Stomach (tissue), 8 donors: ENCODE measurements at regions not wholly inside any gene's neighbourhood (a gene's known extent, or its start where the extent isn't known, plus 50 kb on each side); places are given as distances from the start of the nearest gene placed in this dataset.

Source experiments
- DNase-seq, 2 donors: peaks; one replicate each; pipeline versions ENCODE4 v3.0.0 to v3.0.0-alpha.2; 2013 to 2019
- H3K27ac ChIP-seq, 5 donors: fragments of 200-600 bp in 4 of 5; sonication (generic) in 4 of 5; one replicate each; pipeline ENCODE4 v1.5.1; 2013 to 2019; ENCODE audit warnings: mild to moderate bottlenecking in 1 of 5, moderate library complexity in 1 of 5
- H3K27me3 ChIP-seq, 3 donors: fragments of 200-600 bp; sonication (generic); one replicate each; pipeline ENCODE4 v1.5.1; 2017 to 2019; ENCODE audit warnings: mixed run types in 1 of 3
- H3K36me3 ChIP-seq, 4 donors: fragments of 200-600 bp; sonication (generic); 1 replicate in 3 of 4; 2 replicates in 1 of 4; pipeline ENCODE4 v1.5.1; 2016 to 2019
- H3K4me1 ChIP-seq, 4 donors: fragments of 200-600 bp; sonication (generic); one replicate each; pipeline ENCODE4 v1.5.1; 2016 to 2019
- H3K4me3 ChIP-seq, 4 donors: fragments of 200-600 bp; sonication (generic) in 3 of 4; one replicate each; pipeline ENCODE4 v1.5.1; 2016 to 2019; ENCODE audit warnings: mild to moderate bottlenecking in 1 of 4
- H3K9me3 ChIP-seq, 4 donors: fragments of 200-600 bp; sonication (generic); one replicate each; pipeline ENCODE4 v1.5.1; 2016 to 2019
- CTCF ChIP-seq, 7 experiments: fragments of 450-650 bp in 4 of 7; fragments of 200-600 bp in 3 of 7; sonication (generic) in 3 of 7; IDR thresholded peaks; one replicate each; pipeline ENCODE4 v1.5.1; 2016 to 2019; ENCODE audit warnings: antibody characterized with exemption in 7 of 7, control low read depth in 2 of 7, mild to moderate bottlenecking in 1 of 7
- EP300 ChIP-seq: sonication (generic); formaldehyde crosslinking; IDR thresholded peaks from one replicate; pipeline ENCODE4 v1.6.1; 2017; ENCODE audit warnings: antibody characterized with exemption
- POLR2A ChIP-seq, 4 donors: fragments of 450-650 bp; IDR thresholded peaks; one replicate each; pipeline ENCODE4 v1.6.1; 2016; ENCODE audit warnings: antibody characterized with exemption in 4 of 4, control low read depth in 2 of 4, mild to moderate bottlenecking in 1 of 4, moderate library complexity in 1 of 4
- POLR2AphosphoS5 ChIP-seq, 3 donors: sonication (generic); formaldehyde crosslinking; IDR thresholded peaks; one replicate each; pipeline ENCODE4 v1.6.1; 2016; ENCODE audit warnings: antibody characterized with exemption in 3 of 3
- WGBS, 5 donors: extraction: QIAGEN DNeasy Blood & Tissue Kit in 3 of 5; methylation state at CpG; one replicate each; pipeline versions ENCODE4 v1.1.5 to v1.1.7; 2013 to 2018; 5-methylcytosine and 5-hydroxymethylcytosine counted together
- intact Hi-C: fragments of 100-400 bp; cut with DNase I; formaldehyde crosslinking; loops from one replicate; pipeline ENCODE4 v1.15.1; 2023; ENCODE audit warnings: low total_unique reads
- donor health status: healthy with polysubstance abuse.
- donor health status: Bipolar disorder and iron deficiency.
- donor health status: healthy.

- intact Hi-C loops = no loop called here
- H3K4me1 ChIP-seq = no peaks in the 10 kb centered on the region
- DNase-seq = no peak
- peaks cover 0 to 7% (median 0%) of the 10 kb centered on the region in 4 donors for H3K9me3 ChIP-seq
- TF ChIP-seq EP300 (no peak), CTCF (IDR thresholded peaks at IDR 0.05) (no peak), POLR2A (IDR thresholded peaks at IDR 0.05) (no peak), POLR2AphosphoS5 (IDR thresholded peaks at IDR 0.05) (no peak)
- WGBS, 5 donors = 89 to 98% (median 96%) methylated on average over 1 of the region's 1 CpG
- H3K4me3 ChIP-seq = no peak overlapping the region
- H3K27me3 ChIP-seq = no peaks in the 10 kb centered on the region
- no peak overlapping the region for H3K27ac ChIP-seq
- no peaks in the 10 kb centered on the region for H3K36me3 ChIP-seq
Measured at GRCh38 chr2:12197133-12197532, 450.7 kb downstream of the LPIN1 start.

GRCh38 chr2:12199491-12200211, 453.2 kb downstream of the LPIN1 start:
- Histone ChIP-seq H3K27me3 (no peaks in the 10 kb centered on the region), H3K4me3 (no peak overlapping the region), H3K4me1 (no peaks in the 10 kb centered on the region), H3K27ac (no peak overlapping the region), H3K9me3 (peaks cover 0 to 7% (median 0%) of the 10 kb centered on the region in 4 donors), H3K36me3 (no peaks in the 10 kb centered on the region)
- DNase-seq = peak in 1 of 2 donors; percentile 58
- TF ChIP-seq POLR2A (IDR thresholded peaks at IDR 0.05) (no peak), EP300 (no peak), CTCF (IDR thresholded peaks at IDR 0.05) (no peak), POLR2AphosphoS5 (IDR thresholded peaks at IDR 0.05) (no peak)
- 72 to 79% (median 75%) methylated on average over 8 of the region's 8 CpGs for WGBS, 5 donors
- intact Hi-C loops = no loop called here

GRCh38 chr2:12201369-12201768, 454.9 kb downstream of the LPIN1 start:
- 56 to 67% (median 62%) methylated on average over 6 of the region's 6 CpGs for WGBS, 5 donors
- Histone ChIP-seq H3K27ac (no peak overlapping the region), H3K36me3 (no peaks in the 10 kb centered on the region), H3K9me3 (peaks cover 0 to 7% (median 0%) of the 10 kb centered on the region in 4 donors), H3K4me1 (no peaks in the 10 kb centered on the region), H3K4me3 (no peak overlapping the region), H3K27me3 (no peaks in the 10 kb centered on the region)
- no peak for DNase-seq
- intact Hi-C loops = no loop called here
- no peak for TF ChIP-seq POLR2AphosphoS5 (IDR thresholded peaks at IDR 0.05)
- no peak for TF ChIP-seq EP300
- no peak for TF ChIP-seq CTCF (IDR thresholded peaks at IDR 0.05)
- no peak for TF ChIP-seq POLR2A (IDR thresholded peaks at IDR 0.05)

DNA sequence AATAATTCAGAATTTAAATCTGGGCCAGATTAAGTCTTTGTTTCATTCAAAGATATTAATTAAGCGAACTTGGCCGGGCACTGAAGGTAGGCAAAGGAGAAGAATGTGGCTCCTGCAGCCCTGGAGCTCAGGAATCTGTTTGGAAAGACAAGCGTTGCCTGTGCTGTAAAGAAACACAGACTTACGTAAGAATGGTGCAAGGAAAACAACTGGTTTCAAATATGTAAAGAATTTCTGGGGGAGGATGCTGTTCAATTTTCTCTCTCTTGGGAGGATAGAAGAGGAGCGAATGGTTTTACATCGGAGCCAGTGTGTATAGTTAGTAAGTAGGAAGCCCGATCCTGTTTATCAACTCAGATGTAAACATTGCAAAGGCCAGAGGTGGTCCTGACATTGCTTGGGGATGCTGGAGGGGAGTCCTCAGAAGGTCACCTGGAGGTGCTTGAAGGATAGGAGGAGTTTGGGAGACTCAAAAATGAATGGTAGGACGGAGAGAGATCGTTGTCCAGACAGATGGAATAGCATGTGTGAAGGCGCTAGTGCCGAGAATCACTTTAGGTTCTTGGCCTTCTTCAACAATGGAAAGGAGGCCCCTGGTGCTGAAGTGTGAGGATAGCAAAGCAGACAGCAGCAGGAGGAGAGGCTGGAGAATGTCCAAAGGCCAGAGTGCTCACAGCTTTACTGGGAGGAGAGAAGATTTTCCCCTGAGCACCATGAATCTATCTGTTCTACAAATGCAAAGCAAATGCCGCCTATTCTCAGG, 456.1 kb downstream of the LPIN1 start:
- no peak overlapping the region for H3K4me3 ChIP-seq
- intact Hi-C loops = no loop called here
- no peaks in the 10 kb centered on the region for H3K27me3 ChIP-seq
- peaks cover 0 to under 1% (median 0%) of the 10 kb centered on the region in 4 donors for H3K9me3 ChIP-seq
- WGBS, 5 donors = 72 to 84% (median 74%) methylated on average over 12 of the region's 12 CpGs
- H3K4me1 ChIP-seq = no peaks in the 10 kb centered on the region
- no peak for TF ChIP-seq CTCF (IDR thresholded peaks at IDR 0.05)
- no peak for TF ChIP-seq POLR2AphosphoS5 (IDR thresholded peaks at IDR 0.05)
- TF ChIP-seq POLR2A (IDR thresholded peaks at IDR 0.05) = no peak
- no peak for TF ChIP-seq EP300
- DNase-seq = peak in 1 of 2 donors; percentile 80
- no peaks in the 10 kb centered on the region for H3K36me3 ChIP-seq
- no peak overlapping the region for H3K27ac ChIP-seq
